Karpas-422 (cell line): ENCODE measurements at regions not wholly inside any gene's neighbourhood (a gene's known extent, or its start where the extent isn't known, plus 50 kb on each side); places are given as distances from the start of the nearest gene placed in this dataset.
"Not testable (repeated sequence)": the region's sequence is repeated elsewhere in the genome, so short reads cannot be mapped to it uniquely, and the experiment has no call there.

ENCODE experiments used
- DNase-seq: peaks from one replicate; pipeline ENCODE4 v3.0.0-alpha.2; 2015
- H2AFZ ChIP-seq: fragments of 200-600 bp; sonication (generic); 2 replicates; pipeline ENCODE4 v1.6.1; 2014; ENCODE audit warnings: antibody characterized with exemption, low read length, mixed read lengths
- H3K27ac ChIP-seq: fragments of 200-600 bp; sonication (generic); 2 replicates; pipeline ENCODE4 v1.5.1; 2014; ENCODE audit warnings: mild to moderate bottlenecking, low read length, moderate library complexity
- H3K27me3 ChIP-seq: fragments of 200-600 bp; sonication (generic); 2 replicates; pipeline ENCODE4 v1.6.1; 2014; ENCODE audit warnings: low read length, mixed read lengths
- H3K36me3 ChIP-seq: fragments of 200-600 bp; sonication (generic); 2 replicates; pipeline ENCODE4 v1.6.1; 2014; ENCODE audit warnings: low read length, mixed read lengths; ENCODE audit not compliant: insufficient read depth
- H3K4me1 ChIP-seq: fragments of 200-600 bp; sonication (generic); 2 replicates; pipeline ENCODE4 v1.6.1; 2014; ENCODE audit warnings: mild to moderate bottlenecking, low read length, mixed read lengths
- H3K4me2 ChIP-seq: fragments of 200-600 bp; sonication (generic); 2 replicates; pipeline ENCODE4 v1.6.1; 2014; ENCODE audit warnings: low read length, low read depth, mild to moderate bottlenecking; ENCODE audit not compliant: poor library complexity, severe bottlenecking
- H3K4me3 ChIP-seq: fragments of 200-600 bp; sonication (generic); 2 replicates; pipeline ENCODE4 v1.5.1; 2014; ENCODE audit warnings: mild to moderate bottlenecking, antibody characterized with exemption, low read length, mixed read lengths
- H3K79me2 ChIP-seq: fragments of 200-600 bp; sonication (generic); 2 replicates; pipeline ENCODE4 v1.6.1; 2014; ENCODE audit warnings: mild to moderate bottlenecking, low read length, mixed read lengths
- H3K9ac ChIP-seq: fragments of 200-600 bp; sonication (generic); 2 replicates; pipeline ENCODE4 v1.6.0; 2014; ENCODE audit warnings: low read length
- H3K9me2 ChIP-seq: fragments of 200-600 bp; sonication (generic), shearing (Covaris generic); replicated peaks from 2 replicates; pipeline ENCODE4 v1.6.0; 2014; ENCODE audit warnings: mild to moderate bottlenecking, low read length, moderate library complexity; ENCODE audit not compliant: insufficient read depth
- H3K9me3 ChIP-seq: fragments of 300-700, 200-600 bp; sonication (generic); 2 replicates; pipeline ENCODE4 v1.6.1; 2014; ENCODE audit warnings: low read length, mixed read lengths
- H4K20me1 ChIP-seq: fragments of 200-600 bp; sonication (generic); 2 replicates; pipeline ENCODE4 v1.6.1; 2014; ENCODE audit warnings: mild to moderate bottlenecking, antibody characterized with exemption, low read length, low read depth; ENCODE audit not compliant: insufficient read depth

DNA sequence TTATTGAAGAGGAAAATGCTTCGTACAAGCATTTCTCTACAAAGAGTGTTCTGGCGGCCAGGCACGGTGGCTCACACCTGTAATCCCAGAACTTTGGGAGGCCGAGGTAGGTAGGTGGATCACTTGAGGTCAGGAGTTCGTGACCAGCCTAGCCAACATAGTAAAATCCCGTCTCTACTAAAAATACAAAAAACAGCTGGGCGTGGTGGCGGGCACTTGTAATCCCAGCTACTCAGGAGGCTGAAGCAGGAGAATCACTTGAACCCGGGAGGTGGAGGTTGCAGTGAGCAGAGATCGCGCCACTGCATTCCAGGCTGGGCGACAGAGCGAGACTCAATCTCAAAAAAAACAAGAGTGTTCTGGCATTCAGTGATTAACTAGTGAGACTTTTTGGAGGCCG lies 117.0 kb upstream of the DMRT1 start:
- not testable (repeated sequence) for H3K4me3 ChIP-seq, DNase-seq, H3K4me2 ChIP-seq, H3K27ac ChIP-seq, H4K20me1 ChIP-seq, H3K27me3 ChIP-seq, H2AFZ ChIP-seq, H3K36me3 ChIP-seq, H3K9me3 ChIP-seq, H3K9me2 ChIP-seq, H3K9ac ChIP-seq
- peaks cover 16% of the 10 kb centered on the region for H3K79me2 ChIP-seq
- H3K4me1 ChIP-seq, result peaks cover 20% of the 10 kb centered on the region

DNA sequence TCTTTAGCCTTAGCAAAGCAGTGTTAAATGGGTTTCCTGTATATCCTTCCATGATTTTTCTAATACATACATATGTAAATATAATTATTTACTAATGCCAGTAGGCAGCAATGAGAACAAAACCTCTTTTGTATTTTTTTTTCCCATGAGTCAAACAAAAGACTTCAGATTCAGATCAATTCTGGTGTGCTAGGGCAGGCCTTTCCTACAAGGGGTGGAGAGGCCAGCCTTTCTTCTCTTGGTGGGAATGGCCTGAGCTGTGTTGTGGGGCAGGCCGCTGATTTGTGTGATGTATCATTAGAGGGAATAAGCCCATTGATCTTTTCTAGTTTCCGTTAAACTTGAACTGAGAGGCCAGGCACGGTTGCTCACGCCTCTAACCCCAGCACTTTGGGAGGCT lies 115.5 kb upstream of the DMRT1 start:
- no peak overlapping the region for H3K4me2 ChIP-seq
- H4K20me1 ChIP-seq, result no peaks in the 10 kb centered on the region
- H3K9me2 ChIP-seq, result no peaks in the 10 kb centered on the region
- no peak overlapping the region for H2AFZ ChIP-seq
- DNase-seq, result no peak
- no peaks in the 10 kb centered on the region for H3K9me3 ChIP-seq
- peaks cover 4% of the 10 kb centered on the region for H3K4me1 ChIP-seq
- H3K4me3 ChIP-seq, result no peak overlapping the region
- H3K27me3 ChIP-seq, result no peaks in the 10 kb centered on the region
- H3K36me3 ChIP-seq, result no peaks in the 10 kb centered on the region
- H3K9ac ChIP-seq, result no peak overlapping the region
- H3K27ac ChIP-seq, result no peak overlapping the region
- H3K79me2 ChIP-seq, result peaks cover 9% of the 10 kb centered on the region

DNA sequence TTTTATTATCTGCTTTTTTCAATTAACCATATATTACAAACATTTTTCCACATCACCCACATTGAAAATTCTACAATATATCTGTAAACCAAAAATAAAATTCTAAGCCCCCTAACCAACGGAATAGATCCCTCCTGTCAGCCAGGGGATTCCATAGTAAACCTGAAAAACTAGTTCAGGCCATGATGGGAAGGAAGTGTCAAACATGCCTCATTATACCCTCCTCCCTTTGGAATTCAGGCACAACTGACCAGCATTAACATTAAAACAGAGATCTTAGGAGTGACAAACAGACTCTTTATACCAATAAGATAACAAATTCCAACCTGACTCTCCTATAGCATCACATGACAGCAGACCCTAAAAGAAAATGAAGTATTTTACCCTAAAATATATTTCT lies 113.7 kb upstream of the DMRT1 start:
- no peak overlapping the region for H3K4me2 ChIP-seq
- H3K79me2 ChIP-seq, result peaks cover 3% of the 10 kb centered on the region; the same call in 1 of the 2 replicates
- no peak for DNase-seq

DNA sequence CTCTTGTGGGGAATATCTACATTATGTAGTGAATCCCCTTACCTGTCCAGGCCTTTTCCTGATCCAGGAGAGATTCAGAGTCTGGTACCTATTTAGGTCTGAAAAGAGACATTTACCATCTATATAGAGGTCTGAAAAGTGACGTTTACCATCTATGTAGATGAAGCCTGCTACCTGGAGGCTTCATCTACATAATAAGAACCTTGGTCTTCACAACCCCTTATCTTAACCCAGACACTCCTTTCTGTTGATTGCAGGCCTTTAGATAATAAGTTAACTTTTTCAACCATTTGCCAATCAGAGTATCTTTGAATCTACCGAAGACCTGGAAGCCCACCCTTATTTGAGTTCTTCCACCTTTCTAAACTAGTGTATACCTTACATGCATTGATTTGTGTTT lies 113.0 kb upstream of the DMRT1 start:
- H3K79me2 ChIP-seq, result peaks cover 3% of the 10 kb centered on the region; the same call in 1 of the 2 replicates
- 0 out of 2 replicates have a peak, but pooled peaks cover 6% of the 10 kb centered on the region for H3K36me3 ChIP-seq
- H3K9me3 ChIP-seq, result no peaks in the 10 kb centered on the region
- H3K27me3 ChIP-seq, result no peaks in the 10 kb centered on the region
- no peak overlapping the region for H3K9ac ChIP-seq
- no peak overlapping the region for H3K4me3 ChIP-seq
- no peaks in the 10 kb centered on the region for H3K9me2 ChIP-seq
- no peaks in the 10 kb centered on the region for H4K20me1 ChIP-seq
- no peak overlapping the region for H3K4me2 ChIP-seq
- H2AFZ ChIP-seq, result no peak overlapping the region
- H3K4me1 ChIP-seq, result no peaks in the 10 kb centered on the region
- H3K27ac ChIP-seq, result no peak overlapping the region
- no peak for DNase-seq

More for the DNA sequence above, 113.7 kb upstream of the DMRT1 start:
- Histone ChIP-seq H2AFZ (no peak overlapping the region), H3K9ac (no peak overlapping the region), H3K9me3 (no peaks in the 10 kb centered on the region), H3K4me1 (no peaks in the 10 kb centered on the region), H3K27me3 (no peaks in the 10 kb centered on the region), H3K36me3 (0 out of 2 replicates have a peak, but pooled peaks cover under 1% of the 10 kb centered on the region), H3K9me2 (no peaks in the 10 kb centered on the region), H4K20me1 (no peaks in the 10 kb centered on the region), H3K4me3 (no peak overlapping the region), H3K27ac (no peak overlapping the region)

DNA sequence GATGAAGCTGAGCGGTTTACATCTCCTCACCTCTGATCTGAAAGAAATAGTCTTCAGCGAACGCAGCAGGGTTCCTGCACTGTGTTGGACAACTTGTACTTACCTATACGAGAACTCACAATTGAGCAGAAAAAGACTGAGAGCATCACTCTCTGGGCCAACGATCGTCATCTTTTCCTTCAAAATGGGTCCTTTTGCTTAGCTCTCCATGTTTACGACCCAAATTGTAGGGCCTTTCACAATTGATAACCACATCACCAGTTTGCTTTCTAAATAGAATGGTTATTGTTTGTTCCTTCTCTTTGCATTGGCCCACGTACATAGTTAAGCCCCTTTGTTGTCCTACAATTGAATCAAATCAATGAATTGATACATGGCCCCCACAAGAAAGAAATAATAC lies 110.0 kb upstream of the DMRT1 start:
- Histone ChIP-seq H2AFZ (no peak overlapping the region), H3K36me3 (peaks cover 6% of the 10 kb centered on the region; the same call in 1 of the 2 replicates), H3K79me2 (no peaks in the 10 kb centered on the region), H3K4me2 (no peak overlapping the region), H3K27ac (no peak overlapping the region), H4K20me1 (no peaks in the 10 kb centered on the region), H3K4me1 (no peaks in the 10 kb centered on the region), H3K9ac (no peak overlapping the region), H3K4me3 (no peak overlapping the region), H3K9me3 (no peaks in the 10 kb centered on the region), H3K9me2 (no peaks in the 10 kb centered on the region), H3K27me3 (no peaks in the 10 kb centered on the region)
- no peak for DNase-seq

DNA sequence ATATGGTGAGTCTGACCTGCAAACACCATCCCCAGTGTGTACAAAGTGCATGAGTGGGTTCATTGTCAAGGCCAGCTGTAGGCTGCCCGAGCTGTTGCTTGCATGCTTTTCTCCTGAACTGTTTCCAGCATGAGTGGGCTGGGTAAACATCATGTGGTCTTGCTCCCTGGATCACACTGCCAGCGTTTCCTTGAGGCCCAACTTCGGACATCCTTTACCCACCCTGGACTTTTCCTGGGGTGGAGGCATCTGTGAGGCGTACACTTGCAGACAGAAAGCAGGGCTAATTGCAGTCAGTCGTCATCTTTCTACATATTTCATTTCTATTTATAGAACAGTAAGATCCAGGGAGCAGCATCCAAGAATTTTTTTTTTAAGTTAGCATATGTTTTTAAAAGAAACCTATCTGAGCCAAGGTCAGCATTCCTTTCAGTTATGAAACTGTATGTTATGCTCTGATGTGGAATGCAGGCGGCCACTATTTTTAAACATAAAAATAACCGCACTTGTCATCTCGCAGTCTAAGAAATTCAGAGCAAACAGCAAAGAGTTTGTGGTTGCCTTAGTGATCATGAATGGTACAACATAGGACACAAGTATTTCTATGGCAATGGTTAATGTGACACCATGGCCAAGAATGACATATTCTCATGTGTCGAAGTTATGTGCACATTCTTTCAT lies 106.5 kb upstream of the DMRT1 start:
- no peaks in the 10 kb centered on the region for H4K20me1 ChIP-seq
- no peak overlapping the region for H3K9ac ChIP-seq
- no peaks in the 10 kb centered on the region for H3K9me2 ChIP-seq
- H3K9me3 ChIP-seq, result no peaks in the 10 kb centered on the region
- no peak overlapping the region for H2AFZ ChIP-seq
- no peak for DNase-seq
- H3K4me2 ChIP-seq, result no peak overlapping the region
- no peaks in the 10 kb centered on the region for H3K79me2 ChIP-seq
- no peak overlapping the region for H3K4me3 ChIP-seq
- H3K4me1 ChIP-seq, result no peaks in the 10 kb centered on the region
- no peak overlapping the region for H3K27ac ChIP-seq
- H3K36me3 ChIP-seq, result peaks cover 13% of the 10 kb centered on the region; the same call in 1 of the 2 replicates
- no peaks in the 10 kb centered on the region for H3K27me3 ChIP-seq

DNA sequence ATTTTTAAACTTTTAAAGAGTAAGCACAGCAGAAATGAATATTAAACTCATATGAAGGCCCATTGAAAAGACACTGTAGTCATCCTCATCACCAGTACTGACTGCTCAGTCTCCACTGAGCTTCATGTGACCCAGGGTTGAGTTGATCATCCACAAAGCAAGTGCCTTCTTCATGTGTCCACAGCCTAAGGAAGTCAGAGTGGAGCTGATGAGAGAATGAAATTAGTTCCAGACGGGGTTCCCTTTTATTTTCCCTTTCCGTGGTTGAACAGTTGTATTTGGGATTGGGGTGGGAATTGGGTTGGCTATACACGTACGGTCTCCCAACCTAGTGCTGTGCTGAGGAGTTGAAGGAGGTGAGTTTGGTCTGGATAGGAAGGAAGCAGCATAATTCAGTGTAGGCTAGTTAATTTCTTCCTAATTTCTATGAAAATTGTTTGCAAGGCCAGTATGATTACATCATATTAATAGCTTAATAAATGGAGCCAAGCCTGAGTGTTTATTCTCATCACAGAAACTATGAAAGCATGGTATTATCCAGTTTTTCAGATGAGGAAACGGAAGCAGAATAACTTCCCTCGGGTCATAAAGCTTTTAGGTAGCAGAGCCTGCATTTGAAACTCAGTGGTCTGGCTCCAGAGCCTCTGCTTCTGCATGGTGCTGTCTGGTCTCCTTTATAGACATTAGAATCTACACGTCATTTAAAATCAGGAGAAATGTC lies 103.9 kb upstream of the DMRT1 start:
- Histone ChIP-seq H3K9me2 (no peaks in the 10 kb centered on the region), H3K4me3 (no peak overlapping the region), H2AFZ (no peak overlapping the region), H3K4me2 (no peak overlapping the region), H3K27ac (no peak overlapping the region), H3K27me3 (no peaks in the 10 kb centered on the region), H3K4me1 (no peaks in the 10 kb centered on the region), H3K79me2 (no peaks in the 10 kb centered on the region), H3K9ac (no peak overlapping the region), H3K36me3 (peaks cover 16% of the 10 kb centered on the region; the same call in 1 of the 2 replicates), H3K9me3 (no peaks in the 10 kb centered on the region), H4K20me1 (no peaks in the 10 kb centered on the region)
- no peak for DNase-seq

DNA sequence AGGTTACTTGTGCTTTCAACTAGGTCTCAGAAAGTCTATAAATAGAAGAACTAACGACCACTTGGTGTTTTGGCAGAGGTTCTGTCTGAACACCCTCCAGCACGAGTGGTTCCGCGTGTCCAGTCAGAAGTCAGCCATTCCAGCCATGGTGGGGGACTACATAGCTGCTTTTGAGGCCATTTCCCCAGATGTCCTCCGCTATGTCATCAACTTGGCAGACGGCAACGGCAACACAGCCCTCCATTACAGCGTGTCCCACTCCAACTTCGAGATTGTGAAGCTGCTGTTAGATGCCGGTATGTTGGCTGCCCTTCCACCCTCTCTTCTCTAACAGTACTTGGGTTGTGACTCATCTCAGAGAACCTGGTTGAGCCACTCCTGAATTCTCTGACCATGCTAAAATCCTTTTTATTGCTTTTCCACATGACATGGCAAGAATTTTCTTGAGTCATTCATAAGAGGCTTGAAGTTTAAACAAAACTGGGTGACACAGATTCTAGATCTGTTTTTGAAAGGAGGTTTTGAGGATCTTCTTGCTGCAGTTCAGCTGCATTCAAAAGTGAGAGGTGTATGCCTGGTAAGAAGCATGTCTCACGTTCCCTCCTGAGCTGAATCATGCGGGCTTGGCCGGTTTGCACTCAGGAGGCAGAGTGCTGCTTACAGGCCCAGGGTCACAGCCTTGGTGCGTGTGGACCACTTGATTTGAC lies 103.1 kb upstream of the DMRT1 start:
- Histone ChIP-seq H3K79me2 (no peaks in the 10 kb centered on the region), H2AFZ (no peak overlapping the region), H3K9me2 (no peaks in the 10 kb centered on the region), H3K4me2 (no peak overlapping the region), H3K27ac (no peak overlapping the region), H3K36me3 (peaks cover 16% of the 10 kb centered on the region; the same call in 1 of the 2 replicates), H4K20me1 (no peaks in the 10 kb centered on the region), H3K4me1 (no peaks in the 10 kb centered on the region), H3K27me3 (no peaks in the 10 kb centered on the region), H3K9me3 (no peaks in the 10 kb centered on the region), H3K4me3 (no peak overlapping the region), H3K9ac (no peak overlapping the region)
- no peak for DNase-seq
